ENCODE measurements at regions not wholly inside any gene's neighbourhood (a gene's known extent, or its start where the extent isn't known, plus 50 kb on each side); places are given as distances from the start of the nearest gene placed in this dataset.

DNA sequence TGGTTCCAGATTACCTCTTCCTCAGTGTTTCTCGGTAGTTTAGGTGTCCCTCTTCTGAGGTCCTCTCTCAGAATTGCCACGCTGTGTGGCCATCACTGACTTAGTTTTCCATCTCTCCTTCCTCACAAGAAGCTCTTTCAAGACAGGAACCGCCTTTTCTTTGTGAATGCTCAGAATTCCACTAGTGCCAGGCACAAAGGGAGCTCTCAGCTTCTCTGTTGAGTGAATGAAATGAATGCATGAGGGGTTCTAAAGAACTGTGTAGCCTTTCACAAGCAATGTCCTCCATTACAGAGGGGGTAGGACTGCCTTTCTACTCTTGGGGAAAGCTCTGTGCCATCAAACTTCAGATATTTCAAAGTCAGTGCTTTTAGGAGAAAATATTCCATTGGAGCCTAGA lies 546.8 kb downstream of the RWDD3 start:
- DNase-seq (ENCODE audit: low read depth in 1 of 2, low spot score in 2 of 2) (no peak), FAIRE-seq (no peak)
- peaks cover 0 to 1% (median 0%) of the 10 kb centered on the region in 4 experiments; a peak in 1 of 7 replicates for H3K27me3 ChIP-seq (replicated peaks in 1 of 4; ENCODE audit: control insufficient read depth in 3 of 4, extremely low read depth in 1 of 4, insufficient read depth in 3 of 4, low read length in 3 of 4)
- H2BK15ac ChIP-seq (ENCODE audit: low read length): no peak overlapping the region
- H3K23me2 ChIP-seq (ENCODE audit: low read depth, low read length): no peaks in the 10 kb centered on the region
- no peak overlapping the region for H4K8ac ChIP-seq (ENCODE audit: extremely low read depth, insufficient read depth, low read length)
- H3K23ac ChIP-seq (ENCODE audit: insufficient read length): no peak overlapping the region
- CTCF ChIA-PET (ENCODE audit: partially characterized antibody): interaction anchor here (0.7 to 1.3 kb wide), 2 partner anchors 12 to 16 kb away, joined by 4 read pairs; no protein-coding TSS in a partner anchor
- no peak overlapping the region for H2BK120ac ChIP-seq (replicated peaks; ENCODE audit: low read depth, low read length)
- H3K4me1 ChIP-seq (replicated peaks in 1 of 4; ENCODE audit: control insufficient read depth in 3 of 4, insufficient read depth in 4 of 4, low read length in 3 of 4): no peaks in the 10 kb centered on the region
- H3K4ac ChIP-seq (replicated peaks; ENCODE audit: insufficient read length, low read depth, low read length): no peak overlapping the region
- no peak overlapping the region for H3K27ac ChIP-seq (ENCODE audit: low read depth, low read length)
- H3K79me1 ChIP-seq (ENCODE audit: low read depth, low read length): no peaks in the 10 kb centered on the region
- no peak overlapping the region for H2AK5ac ChIP-seq (ENCODE audit: low read depth, low read length)
- H3K79me2 ChIP-seq (ENCODE audit: control insufficient read depth in 1 of 2, insufficient read depth in 2 of 2, low read length in 2 of 2): no peaks in the 10 kb centered on the region
- H3K9ac ChIP-seq (replicated peaks in 1 of 4; ENCODE audit: extremely low read depth in 1 of 4, low read depth in 3 of 4, low read length in 3 of 4): no peak overlapping the region
- no peak overlapping the region for H3K18ac ChIP-seq (ENCODE audit: extremely low read depth, low read length)
- no peak overlapping the region for H2BK20ac ChIP-seq (ENCODE audit: low read length)
- no peak overlapping the region for H2BK5ac ChIP-seq (ENCODE audit: low read depth, low read length)
- peak overlapping the region; percentile 49; the same call in 1 of the 2 replicates for H2AFZ ChIP-seq (ENCODE audit: low read length)
- 87% methylated on average over 3 of the region's 3 CpGs; no CpG with 5 or more reads in 1 of the 2 experiments for WGBS, 2 experiments (ENCODE audit: extremely low coverage in 1 of 2, insufficient coverage in 1 of 2, insufficient read length in 1 of 2, insufficient replicate concordance in 2 of 2, low coverage in 1 of 2, low lambda C conversion rate in 2 of 2, missing lambda C conversion rate in 1 of 2)
- no peak overlapping the region for H4K91ac ChIP-seq (replicated peaks; ENCODE audit: insufficient read length, low read length)
- POLR2A ChIA-PET (ENCODE audit: partially characterized antibody): no interaction called here
- H3K4me2 ChIP-seq (ENCODE audit: insufficient read depth in 1 of 2, low read depth in 2 of 2, low read length in 2 of 2): no peak overlapping the region
- H3K36me3 ChIP-seq (ENCODE audit: control insufficient read depth in 2 of 4, insufficient read depth in 4 of 4, low read length in 3 of 4): no peaks in the 10 kb centered on the region
- no peak overlapping the region for H3K4me3 ChIP-seq (ENCODE audit: extremely low read depth in 1 of 4, insufficient read depth in 2 of 4, low read depth in 3 of 4, low read length in 4 of 4)
- H2BK12ac ChIP-seq (ENCODE audit: low read depth, low read length): no peak overlapping the region
- no peaks in the 10 kb centered on the region for H3K9me3 ChIP-seq (ENCODE audit: insufficient read depth in 2 of 2, low read depth in 1 of 2, low read length in 1 of 2)
- no peaks in the 10 kb centered on the region for H4K20me1 ChIP-seq (replicated peaks in 1 of 2; ENCODE audit: control insufficient read depth in 1 of 2, insufficient read depth in 2 of 2, low read length in 2 of 2)
- H3K56ac ChIP-seq (replicated peaks; ENCODE audit: insufficient read length, low read depth, low read length): no peak overlapping the region
- no peak overlapping the region for H4K5ac ChIP-seq (ENCODE audit: insufficient read length, low read depth, low read length)
- H3K14ac ChIP-seq (ENCODE audit: insufficient read length): no peak overlapping the region
- no peak for TF ChIP-seq POU5F1 (IDR thresholded peaks at IDR 0.05; ENCODE audit: low read depth, low read length)
- no peak for TF ChIP-seq TAF7 (optimal IDR thresholded peaks at IDR 0.05; ENCODE audit: borderline replicate concordance, low read depth, low read length)
- no peak for TF ChIP-seq POLR2AphosphoS5 (IDR thresholded peaks at IDR 0.05; ENCODE audit: low read depth, low read length)
- TF ChIP-seq CHD1 (IDR thresholded peaks at IDR 0.05; ENCODE audit: low read depth, low read length): no peak
- TF ChIP-seq RBBP5 (IDR thresholded peaks at IDR 0.05; ENCODE audit: borderline replicate concordance, low read depth, low read length): no peak
- TF ChIP-seq JUN (IDR thresholded peaks at IDR 0.05; ENCODE audit: low read depth, low read length): no peak
- no peak for TF ChIP-seq RNF2 (IDR thresholded peaks at IDR 0.05; ENCODE audit: borderline replicate concordance, low read depth, low read length, missing control alignments, poor library complexity, severe bottlenecking)
- TF ChIP-seq YY1 (IDR thresholded peaks at IDR 0.05; ENCODE audit: low read depth, low read length): no peak

All from H1 (cell line).